ENCODE measurements at regions not wholly inside any gene's neighbourhood (a gene's known extent, or its start where the extent isn't known, plus 50 kb on each side); places are given as distances from the start of the nearest gene placed in this dataset.

DNA sequence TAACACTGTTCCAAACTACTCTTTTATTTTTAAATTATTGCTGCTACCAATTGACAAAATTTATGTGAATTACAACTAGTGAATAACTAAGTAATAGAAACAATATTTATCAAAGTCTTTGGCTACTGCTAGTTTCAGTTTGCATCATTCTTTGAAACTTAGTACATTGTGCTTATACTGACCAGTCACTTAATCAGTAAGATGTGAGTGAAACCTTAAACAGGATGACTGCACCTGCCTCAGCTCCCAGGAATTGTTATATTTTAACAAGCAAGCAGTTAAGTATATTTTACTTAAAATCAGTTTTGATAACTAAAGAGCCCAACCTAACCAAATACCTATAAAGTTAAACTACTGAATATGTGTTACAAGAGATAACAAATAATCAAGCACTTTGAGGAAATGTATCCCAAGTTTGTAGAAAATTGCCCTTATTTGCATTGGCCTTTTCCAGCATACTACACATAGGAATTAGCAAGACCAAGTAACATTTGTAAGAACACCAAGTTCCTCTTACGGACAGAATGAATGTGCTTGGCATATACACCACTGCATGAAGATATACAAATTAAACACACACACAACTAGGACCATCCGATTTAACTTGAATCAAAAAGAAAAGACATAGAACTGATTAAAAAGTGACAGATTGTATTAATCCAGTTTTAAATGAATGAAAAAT is 545.5 kb upstream of the DAB2 start:
- TF ChIP-seq TAF1 (IDR thresholded peaks at IDR 0.05; ENCODE audit: low read depth, low read length) (no peak), POU2F2 (IDR thresholded peaks at IDR 0.05; ENCODE audit: low read depth, low read length) (no peak), SPI1 (IDR thresholded peaks at IDR 0.05; ENCODE audit: low read depth, low read length) (no peak), PAX5 (IDR thresholded peaks at IDR 0.05; ENCODE audit: insufficient read depth, low read length, severe bottlenecking) (no peak), POLR2A (IDR thresholded peaks at IDR 0.05; ENCODE audit: low read depth, low read length) (no peak), POLR2AphosphoS5 (IDR thresholded peaks at IDR 0.05; ENCODE audit: low read depth, low read length) (no peak)
- no peak for FAIRE-seq
- DNase-seq (ENCODE audit: insufficient read length, low spot score), result no peak

DNA sequence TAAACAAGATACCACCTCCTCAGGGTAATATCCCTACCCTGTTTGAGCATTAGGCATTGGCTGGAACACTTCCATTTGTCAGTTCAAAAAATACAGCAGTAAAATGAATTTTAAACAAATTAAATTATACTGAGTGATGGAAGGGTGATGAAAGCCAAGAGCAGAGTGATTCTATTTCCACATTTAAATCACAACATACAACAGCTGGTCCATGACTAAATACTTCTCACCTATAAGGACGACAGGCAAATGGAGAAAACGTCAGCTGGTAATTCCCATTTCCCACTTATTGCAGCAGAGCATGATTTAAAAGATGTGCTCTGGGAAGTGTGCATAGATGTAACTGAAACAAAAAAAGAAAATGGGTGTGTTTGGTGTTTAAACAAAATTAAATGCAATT is 543.6 kb upstream of the DAB2 start:
- TF ChIP-seq SPI1 (IDR thresholded peaks at IDR 0.05; ENCODE audit: low read depth, low read length) (no peak), POLR2A (IDR thresholded peaks at IDR 0.05; ENCODE audit: low read depth, low read length) (no peak), PAX5 (IDR thresholded peaks at IDR 0.05; ENCODE audit: insufficient read depth, low read length, severe bottlenecking) (no peak), TAF1 (IDR thresholded peaks at IDR 0.05; ENCODE audit: low read depth, low read length) (no peak), POLR2AphosphoS5 (IDR thresholded peaks at IDR 0.05; ENCODE audit: low read depth, low read length) (no peak), POU2F2 (IDR thresholded peaks at IDR 0.05; ENCODE audit: low read depth, low read length) (no peak)
- no peak for FAIRE-seq
- DNase-seq (ENCODE audit: insufficient read length, low spot score), result no peak

DNA sequence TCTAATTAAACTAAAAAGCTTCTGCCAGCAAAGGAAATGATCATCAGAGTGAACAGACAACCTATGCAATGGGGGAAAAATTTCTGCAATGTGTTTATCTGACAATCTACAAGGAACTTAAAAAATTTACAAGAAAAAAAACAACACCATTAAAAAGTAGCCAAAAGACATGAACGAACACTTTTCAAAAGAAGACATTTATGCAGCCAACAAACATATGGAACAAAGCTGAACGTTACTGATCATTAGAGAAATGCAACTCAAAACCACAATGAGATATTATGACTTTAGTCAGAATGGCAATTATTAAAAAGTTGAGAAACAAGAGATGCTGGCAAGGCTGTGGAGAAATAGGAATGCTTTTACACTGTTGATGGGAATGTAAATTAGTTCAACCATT is 530.4 kb upstream of the DAB2 start:
- DNase-seq (ENCODE audit: insufficient read length, low spot score) (no peak), FAIRE-seq (no peak)
- TF ChIP-seq POU2F2 (IDR thresholded peaks at IDR 0.05; ENCODE audit: low read depth, low read length) (no peak), SPI1 (IDR thresholded peaks at IDR 0.05; ENCODE audit: low read depth, low read length) (no peak), POLR2A (IDR thresholded peaks at IDR 0.05; ENCODE audit: low read depth, low read length) (no peak), POLR2AphosphoS5 (IDR thresholded peaks at IDR 0.05; ENCODE audit: low read depth, low read length) (no peak), PAX5 (IDR thresholded peaks at IDR 0.05; ENCODE audit: insufficient read depth, low read length, severe bottlenecking) (no peak), TAF1 (IDR thresholded peaks at IDR 0.05; ENCODE audit: low read depth, low read length) (no peak)

DNA sequence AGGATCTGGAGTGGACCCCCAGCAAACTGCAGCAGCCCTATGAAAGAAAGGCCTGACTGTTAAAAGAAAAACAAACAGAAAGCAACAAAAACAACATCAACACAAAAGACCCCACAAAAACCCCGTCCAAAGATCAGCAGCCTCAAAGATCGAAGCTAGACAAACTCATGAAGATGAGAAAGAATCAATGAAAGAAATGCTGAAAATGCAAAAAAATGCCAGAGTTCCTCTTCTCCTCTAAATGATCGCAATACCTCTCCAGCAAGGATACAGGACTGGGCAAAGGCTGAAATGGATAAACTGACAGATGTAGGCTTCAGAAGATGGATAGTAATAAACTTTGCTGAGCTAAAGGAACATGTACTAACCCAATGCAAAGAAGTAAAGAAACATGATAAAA is 526.3 kb upstream of the DAB2 start:
- DNase-seq (ENCODE audit: insufficient read length, low spot score) (no peak), FAIRE-seq (no peak)
- TF ChIP-seq PAX5 (IDR thresholded peaks at IDR 0.05; ENCODE audit: insufficient read depth, low read length, severe bottlenecking), result no peak
- TF ChIP-seq POLR2AphosphoS5 (IDR thresholded peaks at IDR 0.05; ENCODE audit: low read depth, low read length), result no peak
- no peak for TF ChIP-seq POU2F2 (IDR thresholded peaks at IDR 0.05; ENCODE audit: low read depth, low read length)
- TF ChIP-seq SPI1 (IDR thresholded peaks at IDR 0.05; ENCODE audit: low read depth, low read length), result no peak
- TF ChIP-seq TAF1 (IDR thresholded peaks at IDR 0.05; ENCODE audit: low read depth, low read length), result no peak
- no peak for TF ChIP-seq POLR2A (IDR thresholded peaks at IDR 0.05; ENCODE audit: low read depth, low read length)

DNA sequence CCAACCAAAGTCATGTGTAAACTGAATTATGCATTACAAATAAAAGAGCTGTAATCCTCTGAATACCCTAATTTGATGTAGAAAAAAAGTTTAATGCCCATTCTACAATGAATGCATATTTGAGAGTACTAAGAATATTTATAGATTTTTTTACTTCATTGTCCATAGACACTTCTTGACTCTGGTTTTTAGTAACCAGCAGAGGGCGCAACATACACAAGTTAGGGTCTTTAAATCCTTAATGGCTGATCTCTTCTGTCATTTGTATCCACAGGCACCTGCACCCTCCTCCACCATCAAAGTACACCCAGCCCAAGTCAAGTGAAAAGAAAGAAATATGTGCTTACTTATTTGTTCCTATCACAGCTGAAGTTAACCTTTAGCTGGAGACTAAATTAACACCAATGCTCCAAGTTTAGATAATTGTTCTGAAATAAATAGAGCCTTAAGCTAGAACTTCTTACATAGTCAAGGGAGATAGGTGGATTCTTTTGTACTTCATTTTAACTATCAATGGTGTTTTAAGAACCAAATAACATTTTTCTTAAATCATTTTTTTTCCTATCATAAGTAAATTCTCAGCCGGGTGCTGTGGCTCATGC is 524.2 kb upstream of the DAB2 start:
- DNase-seq (ENCODE audit: insufficient read length, low spot score) (peak; percentile 14), FAIRE-seq (peak; percentile 40)
- TF ChIP-seq POLR2AphosphoS5 (IDR thresholded peaks at IDR 0.05; ENCODE audit: low read depth, low read length) (no peak), TAF1 (IDR thresholded peaks at IDR 0.05; ENCODE audit: low read depth, low read length) (no peak), SPI1 (IDR thresholded peaks at IDR 0.05; ENCODE audit: low read depth, low read length) (no peak), PAX5 (IDR thresholded peaks at IDR 0.05; ENCODE audit: insufficient read depth, low read length, severe bottlenecking) (no peak), POU2F2 (IDR thresholded peaks at IDR 0.05; ENCODE audit: low read depth, low read length) (no peak), POLR2A (IDR thresholded peaks at IDR 0.05; ENCODE audit: low read depth, low read length) (no peak)

DNA sequence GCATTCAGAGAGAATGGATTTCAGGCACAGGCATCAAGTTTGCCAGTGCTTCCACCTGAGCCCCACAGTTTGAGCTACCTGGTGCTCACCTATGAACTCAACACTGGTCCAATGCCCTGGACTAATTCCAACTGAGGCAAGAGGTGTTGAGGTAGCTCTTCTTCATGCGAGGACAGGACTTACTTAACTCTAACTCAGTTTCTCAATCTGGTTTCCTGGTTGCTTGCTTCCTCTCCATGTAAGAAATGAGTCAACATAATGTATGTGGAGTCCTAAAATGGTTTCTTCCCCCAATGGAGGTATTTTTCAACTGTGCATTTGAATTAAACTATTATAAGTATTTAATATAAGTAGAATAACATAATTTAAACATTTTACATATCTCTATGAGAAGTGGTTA is 523.6 kb upstream of the DAB2 start:
- DNase-seq (ENCODE audit: insufficient read length, low spot score), result no peak
- no peak for FAIRE-seq
- TF ChIP-seq POU2F2 (IDR thresholded peaks at IDR 0.05; ENCODE audit: low read depth, low read length) (no peak), PAX5 (IDR thresholded peaks at IDR 0.05; ENCODE audit: insufficient read depth, low read length, severe bottlenecking) (no peak), POLR2AphosphoS5 (IDR thresholded peaks at IDR 0.05; ENCODE audit: low read depth, low read length) (no peak), POLR2A (IDR thresholded peaks at IDR 0.05; ENCODE audit: low read depth, low read length) (no peak), TAF1 (IDR thresholded peaks at IDR 0.05; ENCODE audit: low read depth, low read length) (no peak), SPI1 (IDR thresholded peaks at IDR 0.05; ENCODE audit: low read depth, low read length) (no peak)

DNA sequence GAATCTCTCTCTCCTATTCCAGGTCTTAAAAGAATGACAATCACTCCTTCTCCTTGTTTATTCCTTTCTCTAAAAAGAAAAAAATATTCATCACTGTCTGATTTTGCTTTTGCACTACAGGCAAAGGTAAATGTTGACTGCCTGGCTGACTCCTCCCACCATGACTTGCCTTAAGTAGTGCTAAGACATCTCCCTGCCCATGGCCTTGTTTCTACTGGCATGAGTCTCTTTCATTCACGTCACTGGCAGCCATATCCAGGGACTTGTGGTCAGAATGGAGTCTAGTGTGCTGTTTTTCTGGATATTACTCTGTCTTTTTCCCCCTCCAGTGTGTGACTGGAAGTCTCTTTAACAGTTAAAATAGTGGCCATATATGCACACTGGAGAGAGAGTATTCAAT is 522.9 kb upstream of the DAB2 start:
- FAIRE-seq, result no peak
- TF ChIP-seq PAX5 (IDR thresholded peaks at IDR 0.05; ENCODE audit: insufficient read depth, low read length, severe bottlenecking), result no peak
- no peak for TF ChIP-seq POU2F2 (IDR thresholded peaks at IDR 0.05; ENCODE audit: low read depth, low read length)
- no peak for TF ChIP-seq POLR2AphosphoS5 (IDR thresholded peaks at IDR 0.05; ENCODE audit: low read depth, low read length)
- TF ChIP-seq TAF1 (IDR thresholded peaks at IDR 0.05; ENCODE audit: low read depth, low read length), result no peak
- TF ChIP-seq POLR2A (IDR thresholded peaks at IDR 0.05; ENCODE audit: low read depth, low read length), result no peak
- TF ChIP-seq SPI1 (IDR thresholded peaks at IDR 0.05; ENCODE audit: low read depth, low read length), result no peak
- DNase-seq (ENCODE audit: insufficient read length, low spot score), result no peak

DNA sequence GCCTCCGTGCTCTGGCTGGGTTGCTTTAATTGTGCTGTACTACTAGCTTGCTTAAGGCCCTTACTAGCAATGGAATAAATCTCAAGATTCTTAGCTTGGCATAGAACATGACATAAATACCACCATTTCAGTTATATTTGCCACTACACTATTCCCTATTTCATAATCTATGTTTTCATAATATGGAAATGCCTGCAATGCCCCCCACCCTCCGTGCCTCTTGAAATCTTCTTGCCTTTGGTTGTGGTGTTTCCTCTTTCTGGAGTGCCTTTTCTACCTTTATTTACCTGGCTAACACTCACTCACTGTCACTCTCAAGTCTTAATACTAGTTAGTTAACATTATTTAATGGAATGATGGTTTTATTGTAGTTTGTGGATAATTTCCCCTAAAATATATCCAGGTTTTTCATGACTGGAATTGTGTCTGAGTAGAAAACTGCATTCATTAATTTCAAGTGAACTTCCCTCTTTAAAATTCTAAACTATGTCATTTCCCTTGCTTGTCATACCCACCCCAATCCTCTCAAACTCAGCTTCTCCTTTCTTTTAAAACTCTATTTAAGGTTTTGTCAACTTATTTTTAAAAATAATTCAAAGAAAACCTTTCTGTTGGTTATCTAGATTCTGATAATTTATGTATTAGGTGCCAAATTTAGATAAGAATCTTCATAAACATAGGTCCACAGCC is 521.7 kb upstream of the DAB2 start:
- FAIRE-seq (no peak), DNase-seq (ENCODE audit: insufficient read length, low spot score) (no peak)
- no peak for TF ChIP-seq POLR2AphosphoS5 (IDR thresholded peaks at IDR 0.05; ENCODE audit: low read depth, low read length)
- no peak for TF ChIP-seq PAX5 (IDR thresholded peaks at IDR 0.05; ENCODE audit: insufficient read depth, low read length, severe bottlenecking)
- no peak for TF ChIP-seq SPI1 (IDR thresholded peaks at IDR 0.05; ENCODE audit: low read depth, low read length)
- TF ChIP-seq POLR2A (IDR thresholded peaks at IDR 0.05; ENCODE audit: low read depth, low read length), result no peak
- no peak for TF ChIP-seq POU2F2 (IDR thresholded peaks at IDR 0.05; ENCODE audit: low read depth, low read length)
- no peak for TF ChIP-seq TAF1 (IDR thresholded peaks at IDR 0.05; ENCODE audit: low read depth, low read length)

DNA sequence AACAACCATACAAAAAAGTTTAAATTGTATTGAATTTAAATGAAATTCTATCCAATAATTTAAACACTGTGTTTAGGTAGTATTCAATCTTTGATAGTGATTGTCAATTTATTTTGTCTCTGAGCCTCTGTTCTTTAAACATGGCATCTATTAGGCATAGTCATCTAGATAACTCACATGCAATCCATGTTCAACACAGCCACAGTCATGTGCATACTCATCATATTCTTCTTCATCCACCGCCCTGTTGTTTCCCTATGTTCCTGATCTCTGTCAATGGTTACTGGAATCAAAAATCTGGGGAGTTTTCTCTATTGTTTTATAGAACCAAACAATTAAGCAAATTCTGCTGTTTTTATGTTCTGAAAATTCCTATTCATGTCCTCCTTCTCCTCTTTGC is 521.1 kb upstream of the DAB2 start:
- FAIRE-seq, result no peak
- TF ChIP-seq POLR2A (IDR thresholded peaks at IDR 0.05; ENCODE audit: low read depth, low read length), result no peak
- no peak for TF ChIP-seq POU2F2 (IDR thresholded peaks at IDR 0.05; ENCODE audit: low read depth, low read length)
- TF ChIP-seq TAF1 (IDR thresholded peaks at IDR 0.05; ENCODE audit: low read depth, low read length), result no peak
- no peak for TF ChIP-seq SPI1 (IDR thresholded peaks at IDR 0.05; ENCODE audit: low read depth, low read length)
- TF ChIP-seq PAX5 (IDR thresholded peaks at IDR 0.05; ENCODE audit: insufficient read depth, low read length, severe bottlenecking), result no peak
- no peak for TF ChIP-seq POLR2AphosphoS5 (IDR thresholded peaks at IDR 0.05; ENCODE audit: low read depth, low read length)

More for the DNA sequence above, 521.1 kb upstream of the DAB2 start:
- no peak for DNase-seq (ENCODE audit: insufficient read length, low spot score)

Measured in GM12891 (cell line).